ENCODE measurements at regions not wholly inside any gene's neighbourhood (a gene's known extent, or its start where the extent isn't known, plus 50 kb on each side); places are given as distances from the start of the nearest gene placed in this dataset.

- no peak for ATAC-seq (ENCODE audit: low FRiP score)
- no peak for TF ChIP-seq CTCF (IDR thresholded peaks at IDR 0.05)
- DNase-seq (ENCODE audit: low spot score), result no peak
Observed at GRCh38 chr18:42163321-42163720, 208.3 kb downstream of the PIK3C3 start.

GRCh38 chr18:42164556-42164955 lies 209.5 kb downstream of the PIK3C3 start:
- no peak for TF ChIP-seq CTCF (IDR thresholded peaks at IDR 0.05)
- DNase-seq (ENCODE audit: low spot score) (no peak), ATAC-seq (ENCODE audit: low FRiP score) (no peak)

GRCh38 chr18:42165922-42166513 lies 211.0 kb downstream of the PIK3C3 start:
- no peak for ATAC-seq (ENCODE audit: low FRiP score)
- TF ChIP-seq CTCF (IDR thresholded peaks at IDR 0.05), result no peak

GRCh38 chr18:42168487-42168886 lies 213.5 kb downstream of the PIK3C3 start:
- no peak for ATAC-seq (ENCODE audit: low FRiP score)
- no peak for DNase-seq (ENCODE audit: low spot score)
- TF ChIP-seq CTCF (IDR thresholded peaks at IDR 0.05), result no peak

More at GRCh38 chr18:42165922-42166513, 211.0 kb downstream of the PIK3C3 start:
- no peak for DNase-seq (ENCODE audit: low spot score)

GRCh38 chr18:42168907-42169306 lies 213.9 kb downstream of the PIK3C3 start:
- ATAC-seq (ENCODE audit: low FRiP score) (no peak), DNase-seq (ENCODE audit: low spot score) (no peak)
- no peak for TF ChIP-seq CTCF (IDR thresholded peaks at IDR 0.05)

GRCh38 chr18:42174909-42175308 lies 219.9 kb downstream of the PIK3C3 start:
- no peak for DNase-seq (ENCODE audit: low spot score)
- TF ChIP-seq CTCF (IDR thresholded peaks at IDR 0.05), result no peak
- ATAC-seq (ENCODE audit: low FRiP score), result no peak

- no peak for DNase-seq (ENCODE audit: low spot score)
Observed at GRCh38 chr18:42176599-42176998, 221.6 kb downstream of the PIK3C3 start.

More at GRCh38 chr18:42176599-42176998, 221.6 kb downstream of the PIK3C3 start:
- no peak for TF ChIP-seq CTCF (IDR thresholded peaks at IDR 0.05)
- no peak for ATAC-seq (ENCODE audit: low FRiP score)

All from omental fat pad (tissue), 3 donors.